DMS153 treated with DMSO at 0.1 percent for 48 hours (cell line): ENCODE measurements at regions not wholly inside any gene's neighbourhood (a gene's known extent, or its start where the extent isn't known, plus 50 kb on each side); places are given as distances from the start of the nearest gene placed in this dataset.
"Not testable (repeated sequence)": the region's sequence is repeated elsewhere in the genome, so short reads cannot be mapped to it uniquely, and the experiment has no call there.

Experiments used
- DNase-seq: peaks from one replicate; lab custom pipeline; 2025; ENCODE audit not compliant: unreplicated experiment; lab: John Stamatoyannopoulos, UW

GRCh38 chr7:159210581-159211235 lies 66.0 kb upstream of the VIPR2 start:
- no peak for DNase-seq

DNA sequence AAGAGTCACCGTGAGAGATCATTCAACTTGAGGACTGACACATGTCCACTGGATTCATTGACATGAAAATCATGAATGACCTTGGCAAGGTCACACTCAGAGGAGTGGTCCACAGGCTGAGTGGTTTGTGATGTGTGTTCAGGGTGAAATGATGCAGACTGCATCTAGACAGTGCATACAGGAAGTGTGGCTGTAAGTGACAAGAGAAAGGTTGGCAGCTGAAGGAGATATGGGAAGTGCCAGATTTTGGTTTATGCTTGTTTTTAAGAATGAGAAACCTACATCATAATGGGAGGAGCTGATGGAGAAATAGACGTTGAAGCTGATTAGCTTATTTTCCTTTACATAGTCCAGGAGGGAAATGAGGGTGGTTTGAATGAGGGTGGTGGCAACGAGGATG lies 64.8 kb upstream of the VIPR2 start:
- DNase-seq, result no peak

GRCh38 chr7:159207951-159208350 lies 63.3 kb upstream of the VIPR2 start:
- no peak for DNase-seq

- no peak for DNase-seq
Observed at GRCh38 chr7:159207393-159207792, 62.7 kb upstream of the VIPR2 start.

DNA sequence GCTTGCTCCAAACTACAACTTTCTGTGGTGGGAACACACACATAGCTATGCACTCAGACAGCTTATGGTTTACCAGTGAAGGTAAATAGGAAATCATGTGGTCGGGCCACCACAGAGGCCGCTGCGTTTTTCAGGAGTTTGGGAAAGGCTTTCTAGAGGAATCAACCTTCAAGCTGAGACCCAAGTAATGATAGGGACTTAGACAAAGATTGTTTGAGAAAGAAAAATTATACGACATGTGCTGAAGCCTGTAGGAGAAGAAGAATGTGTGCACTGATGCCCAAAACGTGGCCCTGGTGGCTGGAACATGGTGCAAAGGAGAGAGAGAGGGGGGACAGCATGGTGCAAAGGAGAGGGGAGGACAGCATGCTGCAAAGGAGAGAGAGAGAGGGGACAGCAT lies 61.2 kb upstream of the VIPR2 start:
- DNase-seq, result no peak

DNA sequence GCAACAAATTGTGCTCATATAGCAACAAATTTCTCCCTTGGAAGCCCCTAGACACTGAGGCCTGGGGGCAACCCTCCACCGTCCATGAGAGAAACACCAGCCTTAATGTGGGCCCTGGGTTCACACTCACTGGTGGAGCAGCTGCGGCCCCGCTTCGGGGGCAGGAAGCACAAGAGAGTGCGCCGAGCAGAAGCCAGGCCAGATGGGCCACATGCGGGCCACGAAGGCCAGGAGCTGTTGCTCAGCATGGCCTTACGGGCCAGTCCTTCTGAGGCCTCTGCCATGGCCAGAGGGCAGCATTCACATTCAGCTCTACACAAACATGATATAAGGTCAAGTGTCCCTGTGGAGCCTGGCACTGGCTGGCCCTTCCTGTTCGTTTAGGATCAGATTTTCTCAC lies 60.0 kb upstream of the VIPR2 start:
- no peak for DNase-seq

DNA sequence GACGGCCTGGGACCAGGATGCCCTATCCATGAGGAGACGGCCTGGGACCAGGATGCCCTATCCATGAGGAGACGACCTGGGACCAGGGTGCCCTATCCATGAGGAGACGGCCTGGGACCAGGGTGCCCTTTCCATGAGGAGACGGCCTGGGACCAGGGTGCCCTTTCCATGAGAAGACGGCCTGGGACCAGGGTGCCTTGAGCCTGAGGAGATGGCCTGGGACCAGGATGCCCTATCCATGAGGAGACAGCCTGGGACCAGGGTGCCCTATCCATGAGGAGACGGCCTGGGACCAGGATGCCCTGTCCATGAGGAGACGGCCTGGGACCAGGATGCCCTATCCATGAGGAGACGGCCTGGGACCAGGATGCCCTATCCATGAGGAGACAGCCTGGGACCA lies 58.6 kb upstream of the VIPR2 start:
- not testable (repeated sequence) for DNase-seq

- no peak for DNase-seq
Observed at GRCh38 chr7:159201722-159202330, 57.2 kb upstream of the VIPR2 start.

GRCh38 chr7:159200421-159200820 lies 55.8 kb upstream of the VIPR2 start:
- no peak for DNase-seq

DNA sequence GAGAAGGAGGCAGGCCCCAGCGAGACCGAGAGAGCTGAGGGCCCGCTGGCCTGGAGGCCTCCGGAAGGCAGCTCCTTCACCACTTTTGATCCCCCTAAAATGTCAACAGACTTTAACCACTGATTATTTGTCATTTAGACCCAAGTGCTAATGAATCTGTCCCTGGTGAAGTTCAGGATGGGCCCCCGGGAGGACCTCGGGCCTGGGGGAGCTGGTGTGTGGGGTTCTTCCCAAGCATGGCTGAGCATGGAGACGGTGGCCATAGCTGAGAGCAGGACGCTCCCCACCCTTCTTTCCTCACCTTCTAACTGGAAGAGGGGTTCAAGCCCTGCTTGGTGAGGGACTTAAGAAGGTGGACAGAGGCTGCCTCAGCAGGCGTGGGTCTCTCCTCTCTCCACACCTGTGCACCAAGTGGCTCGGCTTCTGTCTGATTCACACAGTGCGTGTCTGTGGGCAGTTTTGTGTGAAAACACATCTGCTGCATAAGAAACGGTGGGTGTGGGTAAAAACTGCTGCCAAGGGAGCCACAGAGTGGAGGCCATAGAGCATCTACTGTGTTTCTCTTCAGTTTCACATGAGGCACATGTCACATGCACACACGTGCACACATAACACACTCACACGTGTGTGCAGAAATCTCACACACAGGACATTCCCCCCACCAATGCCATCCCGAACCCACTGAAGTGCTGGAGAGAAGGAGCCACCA lies 53.5 kb upstream of the VIPR2 start:
- DNase-seq, result no peak

- DNase-seq, result peak; percentile 38
Observed at GRCh38 chr7:159197066-159197975, 52.7 kb upstream of the VIPR2 start.

DNA sequence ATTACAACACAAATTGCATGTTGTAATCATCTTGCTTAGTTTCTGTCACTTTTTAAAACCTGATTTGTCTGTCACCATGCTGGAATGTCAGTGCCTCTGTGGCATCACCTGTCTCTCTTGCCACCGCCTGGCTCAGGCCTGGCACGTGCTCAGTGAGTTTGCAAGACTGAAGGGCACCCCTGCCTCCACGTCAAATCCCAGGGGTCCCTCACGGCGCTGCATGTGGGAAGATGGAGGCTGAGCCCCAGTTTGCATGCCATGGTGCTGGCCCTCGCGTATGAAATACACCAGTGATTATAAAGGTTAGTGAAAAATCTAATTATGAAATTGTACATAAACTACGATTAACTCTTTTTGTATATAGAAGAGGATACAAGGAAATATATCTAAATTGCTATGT lies 51.9 kb upstream of the VIPR2 start:
- DNase-seq, result no peak

GRCh38 chr7:159195946-159196345 lies 51.3 kb upstream of the VIPR2 start:
- DNase-seq, result no peak
